MCF 10A (cell line): ENCODE measurements at regions not wholly inside any gene's neighbourhood (a gene's known extent, or its start where the extent isn't known, plus 50 kb on each side); places are given as distances from the start of the nearest gene placed in this dataset.
"Not testable (repeated sequence)": the region's sequence is repeated elsewhere in the genome, so short reads cannot be mapped to it uniquely, and the experiment has no call there.

Experiments
- BruUV-seq: library from RNA; stranded (reverse); fragments of 400-500 nt; replicated peaks from 2 replicates; lab custom pipeline; 2021; lab: Mats Ljungman, UMichigan
- CTCF ChIA-PET: fragments of 300-600 bp; sonication (Branson Sonifier 250); formaldehyde crosslinking; extraction: SDS; loops from one replicate; lab custom pipeline; 2021; ENCODE audit warnings: antibody characterized with exemption, inconsistent platforms; lab: Yijun Ruan, JAX
- POLR2A ChIA-PET: fragments of 300-600, 350-650 bp; sonication (Branson Sonifier 250); formaldehyde crosslinking; extraction: SDS; loops from one replicate; lab custom pipeline; 2020; ENCODE audit warnings: antibody characterized with exemption, inconsistent platforms; lab: Yijun Ruan, JAX
- DNase-seq: peaks from one replicate; pipeline ENCODE4 v3.0.0-alpha.2; 2018; ENCODE audit not compliant: unreplicated experiment
- H3K27ac Mint-ChIP-seq: one replicate; pipeline ENCODE4 v1.8.0; 2022; ENCODE audit warnings: mild to moderate bottlenecking, low read depth, mixed read lengths; ENCODE audit not compliant: unreplicated experiment
- H3K27me3 Mint-ChIP-seq: one replicate; pipeline ENCODE4 v1.8.0; 2022; ENCODE audit warnings: mixed read lengths; ENCODE audit not compliant: insufficient read depth, unreplicated experiment
- H3K36me3 Mint-ChIP-seq: one replicate; pipeline ENCODE4 v1.8.0; 2022; ENCODE audit warnings: mild to moderate bottlenecking, moderate library complexity, mixed read lengths; ENCODE audit not compliant: insufficient read depth, unreplicated experiment
- H3K4me1 Mint-ChIP-seq: one replicate; pipeline ENCODE4 v1.8.0; 2022; ENCODE audit warnings: mixed read lengths; ENCODE audit not compliant: insufficient read depth, unreplicated experiment
- H3K4me3 Mint-ChIP-seq: one replicate; pipeline ENCODE4 v1.8.0; 2022; ENCODE audit warnings: mild to moderate bottlenecking, moderate library complexity, mixed read lengths; ENCODE audit not compliant: unreplicated experiment
- H3K9me3 Mint-ChIP-seq: one replicate; pipeline ENCODE4 v1.8.0; 2022; ENCODE audit warnings: mixed read lengths; ENCODE audit not compliant: unreplicated experiment
- intact Hi-C: fragments of 100-400 bp; cut with micrococcal nuclease; formaldehyde crosslinking; loops from 2 replicates; pipeline ENCODE4 v1.14.1; 2022
- TF ChIP-seq, protein P1 (sequence below): fragments of 200-600 bp; IDR thresholded peaks from one replicate; pipeline ENCODE4 v1.8.0; 2022; ENCODE audit warnings: antibody characterized with exemption, mild to moderate bottlenecking; ENCODE audit not compliant: unreplicated experiment

DNA sequence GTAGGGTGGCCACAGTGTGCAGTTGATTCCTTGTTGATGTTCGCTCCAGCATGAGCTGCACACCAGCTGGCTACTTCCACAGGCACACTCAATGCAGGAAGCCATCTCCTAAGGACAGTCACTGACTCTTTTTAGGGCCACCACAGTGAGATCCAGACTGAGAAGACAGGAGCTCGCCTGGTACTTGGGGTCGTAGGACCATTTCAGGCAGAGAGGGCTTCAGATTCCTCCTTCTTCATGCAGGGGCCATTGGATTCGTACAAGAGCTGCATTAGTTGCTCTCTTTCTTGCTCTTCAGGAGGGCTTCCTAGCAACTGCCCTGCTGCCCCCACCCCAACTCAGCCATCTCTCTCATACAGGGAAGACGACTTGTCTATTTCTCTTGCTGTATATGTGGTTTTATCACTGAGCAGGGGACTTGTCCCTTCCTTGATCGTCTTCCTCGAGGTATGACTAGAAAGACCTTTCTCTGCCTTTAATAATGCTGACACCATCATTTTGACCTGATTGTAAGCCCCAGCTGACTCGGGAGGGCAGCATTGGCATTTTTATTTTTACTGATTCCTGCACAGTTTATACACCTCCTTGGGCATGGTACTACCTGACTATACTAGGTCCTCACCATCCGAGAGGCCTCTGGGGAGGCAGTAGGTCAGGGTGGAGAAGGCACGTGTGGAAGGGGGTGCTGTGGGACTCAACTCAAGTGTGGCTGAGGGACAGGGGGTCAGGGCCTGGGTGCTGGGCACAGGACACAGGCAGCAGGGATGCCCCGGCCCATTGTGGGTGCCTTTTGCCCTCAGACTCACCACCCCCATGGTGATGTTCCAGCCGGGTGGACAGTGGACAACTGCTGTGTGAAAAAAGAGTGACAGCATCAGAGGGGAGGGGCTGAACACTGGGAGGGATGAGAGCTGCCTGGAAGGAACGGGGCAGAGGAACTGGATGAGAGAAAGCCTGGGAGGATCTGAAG lies 136.7 kb upstream of the ZNF746 start:
- TF ChIP-seq, protein P1, sequence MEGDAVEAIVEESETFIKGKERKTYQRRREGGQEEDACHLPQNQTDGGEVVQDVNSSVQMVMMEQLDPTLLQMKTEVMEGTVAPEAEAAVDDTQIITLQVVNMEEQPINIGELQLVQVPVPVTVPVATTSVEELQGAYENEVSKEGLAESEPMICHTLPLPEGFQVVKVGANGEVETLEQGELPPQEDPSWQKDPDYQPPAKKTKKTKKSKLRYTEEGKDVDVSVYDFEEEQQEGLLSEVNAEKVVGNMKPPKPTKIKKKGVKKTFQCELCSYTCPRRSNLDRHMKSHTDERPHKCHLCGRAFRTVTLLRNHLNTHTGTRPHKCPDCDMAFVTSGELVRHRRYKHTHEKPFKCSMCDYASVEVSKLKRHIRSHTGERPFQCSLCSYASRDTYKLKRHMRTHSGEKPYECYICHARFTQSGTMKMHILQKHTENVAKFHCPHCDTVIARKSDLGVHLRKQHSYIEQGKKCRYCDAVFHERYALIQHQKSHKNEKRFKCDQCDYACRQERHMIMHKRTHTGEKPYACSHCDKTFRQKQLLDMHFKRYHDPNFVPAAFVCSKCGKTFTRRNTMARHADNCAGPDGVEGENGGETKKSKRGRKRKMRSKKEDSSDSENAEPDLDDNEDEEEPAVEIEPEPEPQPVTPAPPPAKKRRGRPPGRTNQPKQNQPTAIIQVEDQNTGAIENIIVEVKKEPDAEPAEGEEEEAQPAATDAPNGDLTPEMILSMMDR, result no peak
- H3K27me3 Mint-ChIP-seq, result peaks cover 12% of the 10 kb centered on the region
- no TSS peak for BruUV-seq
- H3K9me3 Mint-ChIP-seq, result no peaks in the 10 kb centered on the region
- no peak overlapping the region for H3K4me3 Mint-ChIP-seq
- DNase-seq, result no peak
- no peaks in the 10 kb centered on the region for H3K36me3 Mint-ChIP-seq
- ChIA-PET CTCF (no interaction called here), POLR2A (interaction anchor here (0.6 kb wide), 2 partner anchors 8 to 9 kb away, joined by 3 to 4 read pairs; no protein-coding TSS in a partner anchor)
- H3K4me1 Mint-ChIP-seq, result no peaks in the 10 kb centered on the region
- no peak overlapping the region for H3K27ac Mint-ChIP-seq
- intact Hi-C loops, result no loop called here

- intact Hi-C loops, H3K4me1 Mint-ChIP-seq, H3K27ac Mint-ChIP-seq, POLR2A ChIA-PET, H3K9me3 Mint-ChIP-seq, BruUV-seq, H3K4me3 Mint-ChIP-seq, H3K36me3 Mint-ChIP-seq, DNase-seq: not testable (repeated sequence)
- H3K27me3 Mint-ChIP-seq, result peaks cover 24% of the 10 kb centered on the region
- CTCF ChIA-PET, result interaction anchor here (0.7 to 1.9 kb wide), 2 partner anchors 51 to 114 kb away, joined by 3 to 5 read pairs; no protein-coding TSS in a partner anchor
Observed at GRCh38 chr7:149628361-149629149, 130.9 kb upstream of the ZNF746 start.

- DNase-seq, result no peak
- CTCF ChIA-PET, result interaction anchor here (0.6 to 1.9 kb wide), 4 partner anchors 43 to 318 kb away, joined by 3 to 5 read pairs (median 4); no protein-coding TSS in a partner anchor
- no peaks in the 10 kb centered on the region for H3K9me3 Mint-ChIP-seq
- H3K27me3 Mint-ChIP-seq, result peaks cover 24% of the 10 kb centered on the region
- POLR2A ChIA-PET, result no interaction called here
- no peak overlapping the region for H3K27ac Mint-ChIP-seq
- peaks cover 7% of the 10 kb centered on the region for H3K36me3 Mint-ChIP-seq
- H3K4me3 Mint-ChIP-seq, result no peak overlapping the region
- no TSS peak for BruUV-seq
- TF ChIP-seq, protein P1, result no peak
- H3K4me1 Mint-ChIP-seq, result peaks cover 10% of the 10 kb centered on the region
- intact Hi-C loops, result no loop called here
Observed at GRCh38 chr7:149627911-149628310, 130.3 kb upstream of the ZNF746 start.

DNA sequence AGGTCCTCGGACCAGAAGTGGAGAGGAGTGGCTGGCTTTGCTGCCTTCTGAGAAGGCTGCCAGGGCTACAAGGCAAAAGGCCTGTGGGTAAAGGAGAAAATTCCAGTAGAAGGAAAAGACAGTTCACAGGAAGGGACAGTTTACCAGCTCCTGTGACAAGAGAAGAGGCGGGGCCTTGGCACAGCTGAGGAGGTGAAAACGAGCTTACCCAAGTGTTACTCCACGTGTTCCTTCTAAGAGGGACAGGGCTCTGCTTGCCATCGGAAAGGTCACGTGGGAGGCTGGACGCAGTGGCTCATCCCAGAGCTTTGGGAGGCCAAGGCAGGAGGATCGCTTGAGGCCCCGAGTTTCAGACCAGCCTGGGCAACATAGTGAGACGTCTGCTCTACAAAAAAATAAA lies 129.4 kb upstream of the ZNF746 start:
- no peak for DNase-seq
- BruUV-seq, result no TSS peak
- TF ChIP-seq, protein P1, result no peak
- H3K27me3 Mint-ChIP-seq, result peaks cover 24% of the 10 kb centered on the region
- peaks cover 11% of the 10 kb centered on the region for H3K36me3 Mint-ChIP-seq
- CTCF ChIA-PET, result interaction anchor here (0.5 to 2.8 kb wide), 10 partner anchors 10 to 317 kb away, joined by 3 to 9 read pairs (median 5); partner anchors contain the start of gene ZNF777
- no peak overlapping the region for H3K4me3 Mint-ChIP-seq
- peaks cover 19% of the 10 kb centered on the region for H3K4me1 Mint-ChIP-seq
- intact Hi-C loops, result no loop called here
- no peaks in the 10 kb centered on the region for H3K9me3 Mint-ChIP-seq
- no peak overlapping the region for H3K27ac Mint-ChIP-seq
- POLR2A ChIA-PET, result interaction anchor here (0.9 kb wide), 1 partner anchor 432 kb away, joined by 4 read pairs; the partner anchor contains the start of gene ZNF282
